DOHH2 (cell line): ENCODE measurements at regions not wholly inside any gene's neighbourhood (a gene's known extent, or its start where the extent isn't known, plus 50 kb on each side); places are given as distances from the start of the nearest gene placed in this dataset.
"Not testable (repeated sequence)": the region's sequence is repeated elsewhere in the genome, so short reads cannot be mapped to it uniquely, and the experiment has no call there.

ENCODE experiments used
- H3F3A ChIP-seq: fragments of 200-600 bp; sonication (generic), shearing (Covaris generic); 2 replicates; pipeline ENCODE4 v1.6.0; 2016; ENCODE audit warnings: antibody characterized with exemption, mild to moderate bottlenecking; ENCODE audit not compliant: control insufficient read depth, insufficient read depth
- H3K27ac ChIP-seq: fragments of 200-600 bp; sonication (generic); 2 replicates; pipeline ENCODE4 v1.5.1; 2014; ENCODE audit warnings: low read depth, mild to moderate bottlenecking, low read length, moderate library complexity
- H3K27me3 ChIP-seq: fragments of 200-600 bp; sonication (generic); 2 replicates; pipeline ENCODE4 v1.6.1; 2014; ENCODE audit warnings: mild to moderate bottlenecking, low read length, mixed read lengths; ENCODE audit not compliant: control insufficient read depth
- H3K36me3 ChIP-seq: fragments of 200-600 bp; sonication (generic); 2 replicates; pipeline ENCODE4 v1.6.1; 2014; ENCODE audit warnings: mild to moderate bottlenecking, low read length, moderate library complexity, mixed read lengths; ENCODE audit not compliant: control insufficient read depth
- H3K4me1 ChIP-seq: fragments of 200-600 bp; sonication (generic); 2 replicates; pipeline ENCODE4 v1.6.1; 2014; ENCODE audit warnings: mild to moderate bottlenecking, low read length, mixed read lengths; ENCODE audit not compliant: control insufficient read depth
- H3K4me2 ChIP-seq: fragments of 200-600 bp; sonication (generic); 2 replicates; pipeline ENCODE4 v1.6.0; 2014; ENCODE audit warnings: mild to moderate bottlenecking, low read length, moderate library complexity
- H3K4me3 ChIP-seq: fragments of 200-600 bp; sonication (generic); 2 replicates; pipeline ENCODE4 v1.5.1; 2014; ENCODE audit warnings: mild to moderate bottlenecking, low read length, mixed read lengths
- H3K79me2 ChIP-seq: fragments of 200-600 bp; sonication (generic); 2 replicates; pipeline ENCODE4 v1.6.1; 2014; ENCODE audit warnings: mild to moderate bottlenecking, low read length, mixed read lengths; ENCODE audit not compliant: control insufficient read depth
- H3K9me2 ChIP-seq: fragments of 200-600 bp; sonication (generic); replicated peaks from 2 replicates; pipeline ENCODE4 v1.6.1; 2014; ENCODE audit warnings: mild to moderate bottlenecking, low read length, mixed read lengths; ENCODE audit not compliant: control insufficient read depth
- H3K9me3 ChIP-seq: fragments of 200-600 bp; sonication (generic); 2 replicates; pipeline ENCODE4 v1.6.1; 2014; ENCODE audit warnings: antibody characterized with exemption, low read length, mixed read lengths; ENCODE audit not compliant: control insufficient read depth, insufficient read depth
- H4K20me1 ChIP-seq: fragments of 200-600 bp; sonication (generic); 2 replicates; pipeline ENCODE4 v1.6.0; 2014; ENCODE audit warnings: low read depth, mild to moderate bottlenecking, antibody characterized with exemption, low read length, moderate library complexity; ENCODE audit not compliant: control insufficient read depth, insufficient read depth
- EZH2phosphoT487 ChIP-seq: fragments of 200-600 bp; sonication (generic); IDR thresholded peaks from 2 replicates; pipeline ENCODE4 v1.6.1; 2017; ENCODE audit warnings: borderline replicate concordance, mild to moderate bottlenecking, antibody characterized with exemption, low read length, moderate library complexity, mixed read lengths
- TF ChIP-seq, protein P1 (sequence below): fragments of 200-600 bp; sonication (generic); IDR thresholded peaks from one replicate; pipeline ENCODE4 v1.5.1; 2014; ENCODE audit warnings: antibody characterized with exemption, mild to moderate bottlenecking, low read depth, low read length; ENCODE audit not compliant: poor library complexity, severe bottlenecking

DNA sequence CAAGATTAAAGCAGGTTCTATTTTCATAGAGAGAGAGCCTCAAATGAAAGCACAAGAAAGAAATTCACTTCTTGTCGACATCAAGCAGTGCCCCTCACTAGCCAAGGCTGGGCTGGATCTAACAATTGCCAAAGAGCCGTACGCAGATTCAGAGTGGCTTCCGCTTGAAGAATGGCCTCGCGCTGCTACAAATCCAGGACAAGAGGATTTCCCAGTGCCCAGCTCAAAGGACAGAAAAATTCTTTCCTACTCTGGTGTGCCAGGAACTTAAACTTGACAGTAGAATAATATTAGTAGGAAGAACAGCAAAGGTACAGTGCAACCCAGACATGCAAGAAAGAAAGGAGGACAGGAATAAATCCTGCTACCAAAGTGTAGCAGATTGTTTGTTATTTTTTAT lies 56.5 kb upstream of the PPARGC1A start:
- Histone ChIP-seq H3K36me3 (no peaks in the 10 kb centered on the region), H3K4me1 (no peaks in the 10 kb centered on the region), H3F3A (no peaks in the 10 kb centered on the region), H3K9me2 (no peaks in the 10 kb centered on the region), H3K4me2 (no peak overlapping the region), H3K79me2 (no peaks in the 10 kb centered on the region), H3K9me3 (no peaks in the 10 kb centered on the region), H3K27me3 (no peaks in the 10 kb centered on the region), H3K27ac (no peak overlapping the region), H3K4me3 (no peak overlapping the region), H4K20me1 (no peaks in the 10 kb centered on the region)
- no peak for TF ChIP-seq EZH2phosphoT487
- TF ChIP-seq, protein P1, sequence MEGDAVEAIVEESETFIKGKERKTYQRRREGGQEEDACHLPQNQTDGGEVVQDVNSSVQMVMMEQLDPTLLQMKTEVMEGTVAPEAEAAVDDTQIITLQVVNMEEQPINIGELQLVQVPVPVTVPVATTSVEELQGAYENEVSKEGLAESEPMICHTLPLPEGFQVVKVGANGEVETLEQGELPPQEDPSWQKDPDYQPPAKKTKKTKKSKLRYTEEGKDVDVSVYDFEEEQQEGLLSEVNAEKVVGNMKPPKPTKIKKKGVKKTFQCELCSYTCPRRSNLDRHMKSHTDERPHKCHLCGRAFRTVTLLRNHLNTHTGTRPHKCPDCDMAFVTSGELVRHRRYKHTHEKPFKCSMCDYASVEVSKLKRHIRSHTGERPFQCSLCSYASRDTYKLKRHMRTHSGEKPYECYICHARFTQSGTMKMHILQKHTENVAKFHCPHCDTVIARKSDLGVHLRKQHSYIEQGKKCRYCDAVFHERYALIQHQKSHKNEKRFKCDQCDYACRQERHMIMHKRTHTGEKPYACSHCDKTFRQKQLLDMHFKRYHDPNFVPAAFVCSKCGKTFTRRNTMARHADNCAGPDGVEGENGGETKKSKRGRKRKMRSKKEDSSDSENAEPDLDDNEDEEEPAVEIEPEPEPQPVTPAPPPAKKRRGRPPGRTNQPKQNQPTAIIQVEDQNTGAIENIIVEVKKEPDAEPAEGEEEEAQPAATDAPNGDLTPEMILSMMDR: no peak

DNA sequence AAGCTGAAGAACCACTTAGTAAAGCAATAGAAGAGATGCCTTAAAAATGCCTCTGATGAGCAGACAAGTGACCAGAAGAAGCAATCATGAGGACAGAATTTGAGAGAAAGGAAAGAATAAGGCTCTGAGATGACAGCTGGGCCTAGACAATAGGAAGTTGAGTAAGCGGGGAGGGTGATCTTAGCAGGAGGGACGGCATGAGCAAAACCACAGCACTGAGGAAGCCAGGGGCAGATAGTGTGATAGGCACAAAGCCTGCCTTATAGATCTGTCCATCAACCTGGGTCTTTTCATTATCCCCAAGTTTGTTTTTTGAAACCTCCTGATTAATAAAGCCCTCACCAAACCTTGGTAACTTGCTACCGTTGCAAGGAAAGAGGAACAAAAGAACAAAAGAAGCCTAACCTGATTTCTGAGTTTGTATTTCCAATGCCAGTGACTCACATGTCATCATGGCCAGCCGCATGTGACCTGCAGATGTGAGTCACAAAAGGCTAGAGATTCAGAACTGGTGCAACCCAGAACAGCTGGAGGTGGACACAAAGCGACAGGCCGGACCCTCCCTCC lies 55.7 kb upstream of the PPARGC1A start:
- H3K27me3 ChIP-seq: no peaks in the 10 kb centered on the region
- no peaks in the 10 kb centered on the region for H3K9me3 ChIP-seq
- no peak overlapping the region for H3K27ac ChIP-seq
- no peaks in the 10 kb centered on the region for H4K20me1 ChIP-seq
- H3K4me3 ChIP-seq: no peak overlapping the region
- H3K4me1 ChIP-seq: no peaks in the 10 kb centered on the region
- H3K79me2 ChIP-seq: no peaks in the 10 kb centered on the region
- H3K4me2 ChIP-seq: no peak overlapping the region
- H3K36me3 ChIP-seq: no peaks in the 10 kb centered on the region
- no peaks in the 10 kb centered on the region for H3K9me2 ChIP-seq
- TF ChIP-seq, protein P1: no peak
- no peak for TF ChIP-seq EZH2phosphoT487
- H3F3A ChIP-seq: no peaks in the 10 kb centered on the region

DNA sequence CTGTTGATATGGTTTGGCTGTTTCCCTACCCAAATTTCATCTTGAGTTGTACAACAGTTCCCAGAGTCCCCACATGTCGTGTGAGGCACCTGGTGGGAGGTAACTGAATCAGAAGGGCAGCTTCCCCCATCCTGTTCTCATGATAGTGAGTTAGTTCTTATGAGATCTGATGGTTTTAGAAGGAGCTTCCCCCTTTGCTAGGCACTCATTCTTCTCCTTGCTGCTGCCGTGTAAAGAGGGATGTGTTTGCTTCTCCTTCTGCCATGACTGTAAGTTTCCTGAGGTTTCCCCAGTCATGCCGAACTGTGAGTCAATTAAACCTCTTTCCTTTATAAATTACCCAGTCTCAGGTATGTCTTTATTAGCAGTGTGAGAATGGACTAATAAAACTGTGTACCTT lies 54.7 kb upstream of the PPARGC1A start:
- not testable (repeated sequence) for H3K36me3 ChIP-seq, H3K79me2 ChIP-seq, H4K20me1 ChIP-seq, H3K27ac ChIP-seq, H3K9me2 ChIP-seq, H3K27me3 ChIP-seq, H3K9me3 ChIP-seq, H3K4me2 ChIP-seq, H3K4me3 ChIP-seq, H3K4me1 ChIP-seq, H3F3A ChIP-seq

DNA sequence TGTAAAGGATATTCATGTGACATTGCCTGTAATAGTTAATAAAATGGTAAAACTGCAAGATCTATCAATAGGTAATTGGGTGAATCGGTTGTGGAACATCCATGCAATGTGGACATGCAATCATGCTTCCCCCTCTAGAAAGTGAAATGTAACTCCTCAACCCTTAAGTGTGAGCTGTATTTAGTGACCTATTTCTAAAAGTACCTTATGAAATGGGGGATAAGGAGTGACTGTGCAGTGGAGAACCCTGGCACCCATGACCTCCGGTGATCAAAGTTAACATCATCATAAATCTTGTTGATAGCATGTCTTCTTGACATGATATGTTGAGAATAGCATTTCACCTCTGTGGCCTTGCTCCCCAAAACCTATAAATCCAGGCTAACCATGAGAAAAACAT lies 53.6 kb upstream of the PPARGC1A start:
- Histone ChIP-seq H3K9me3 (no peaks in the 10 kb centered on the region), H3K27me3 (no peaks in the 10 kb centered on the region), H3K36me3 (no peaks in the 10 kb centered on the region), H3K4me3 (no peak overlapping the region), H3F3A (no peaks in the 10 kb centered on the region), H3K4me2 (no peak overlapping the region), H4K20me1 (no peaks in the 10 kb centered on the region), H3K27ac (no peak overlapping the region), H3K9me2 (no peaks in the 10 kb centered on the region), H3K79me2 (no peaks in the 10 kb centered on the region), H3K4me1 (no peaks in the 10 kb centered on the region)
- TF ChIP-seq EZH2phosphoT487: no peak
- TF ChIP-seq, protein P1: no peak
